Adrenal gland (tissue), 9 donors: ENCODE measurements at regions not wholly inside any gene's neighbourhood (a gene's known extent, or its start where the extent isn't known, plus 50 kb on each side); places are given as distances from the start of the nearest gene placed in this dataset.

Source experiments
- DNase-seq, 7 donors: peaks; one replicate each; pipeline ENCODE4 v3.0.0-alpha.2; 2019 to 2020
- H3K27ac ChIP-seq, 5 donors: fragments of 200-600 bp; sonication (generic) in 4 of 5; 1 replicate in 3 of 5; 2 replicates in 2 of 5; pipeline versions ENCODE4 v1.5.1 to v1.8.0; 2016 to 2020; ENCODE audit warnings: mild to moderate bottlenecking in 1 of 5
- H3K27me3 ChIP-seq: fragments of 200-600 bp; 2 replicates; pipeline ENCODE4 v1.8.0; 2021
- H3K36me3 ChIP-seq, 2 donors: fragments of 200-600 bp; replicated peaks in 1 of 2; 1 replicate in 1 of 2; 2 replicates in 1 of 2; pipeline versions ENCODE4 v1.5.1 to v1.8.0; 2018 to 2022
- H3K4me1 ChIP-seq, 2 donors: fragments of 200-600 bp; replicated peaks in 1 of 2; 1 replicate in 1 of 2; 2 replicates in 1 of 2; pipeline versions ENCODE4 v1.5.1 to v1.8.0; 2018 to 2021
- H3K4me3 ChIP-seq, 4 donors: fragments of 200-600 bp; sonication (generic) in 3 of 4; one replicate each; pipeline ENCODE4 v1.5.1; 2016 to 2018
- H3K9me3 ChIP-seq, 3 donors: fragments of 200-600 bp; sonication (generic) in 1 of 3; replicated peaks in 1 of 3; 1 replicate in 2 of 3; 2 replicates in 1 of 3; pipeline versions ENCODE4 v1.5.1 to v1.8.0; 2016 to 2021
- CTCF ChIP-seq, 6 experiments: fragments of 450-650 bp in 4 of 6; fragments of 200-600 bp in 2 of 6; sonication (generic) in 1 of 6; IDR thresholded peaks; 1 replicate in 5 of 6; 2 replicates in 1 of 6; pipeline versions ENCODE4 v1.5.1 to v1.8.0; 2016 to 2021; ENCODE audit warnings: antibody characterized with exemption in 6 of 6, mild to moderate bottlenecking in 2 of 6, moderate library complexity in 1 of 6
- POLR2A ChIP-seq, 2 donors: fragments of 450-650 bp; IDR thresholded peaks; one replicate each; pipeline ENCODE4 v1.6.1; 2017; ENCODE audit warnings: antibody characterized with exemption in 2 of 2, mild to moderate bottlenecking in 2 of 2, moderate library complexity in 1 of 2
- WGBS, 4 donors: extraction: QIAGEN DNeasy Blood & Tissue Kit in 2 of 4; methylation state at CpG; one replicate each; pipeline versions ENCODE4 v1.1.5 to v1.1.7; 2013 to 2017; 5-methylcytosine and 5-hydroxymethylcytosine counted together
- intact Hi-C, 2 donors: fragments of 100-400 bp; cut with DNase I; formaldehyde crosslinking; loops; one replicate each; pipeline versions ENCODE4 v1.14.1 to v1.15.0; 2022 to 2023
- donor health status: healthy with polysubstance abuse.
- donor health status: Bipolar disorder and iron deficiency.
- donor health status: DM: yes; HTN: yes; CAD: no.
- donor health status: DM: no; HTN: no; CAD: no.
- donor health status: DM: no; HTN: no; CAD: no.

GRCh38 chr16:51968749-51969148 lies 578.2 kb downstream of the TOX3 start:
- TF ChIP-seq CTCF (IDR thresholded peaks at IDR 0.05) = no peak
- no peak for TF ChIP-seq POLR2A (IDR thresholded peaks at IDR 0.05)
- Histone ChIP-seq H3K4me3 (no peak overlapping the region), H3K4me1 (no peaks in the 10 kb centered on the region), H3K27me3 (no peaks in the 10 kb centered on the region), H3K27ac (no peak overlapping the region), H3K36me3 (no peaks in the 10 kb centered on the region), H3K9me3 (no peaks in the 10 kb centered on the region)
- intact Hi-C loops = no loop called here
- no peak for DNase-seq
- 49 to 76% (median 66%) methylated on average over 1 of the region's 1 CpG for WGBS, 4 donors

- Histone ChIP-seq H3K27ac (no peak overlapping the region), H3K9me3 (no peaks in the 10 kb centered on the region), H3K27me3 (no peaks in the 10 kb centered on the region), H3K4me1 (no peaks in the 10 kb centered on the region), H3K36me3 (no peaks in the 10 kb centered on the region), H3K4me3 (no peak overlapping the region)
- 61 to 67% (median 67%) methylated on average over 4 of the region's 4 CpGs for WGBS, 4 donors
- no peak for DNase-seq
- no peak for TF ChIP-seq POLR2A (IDR thresholded peaks at IDR 0.05)
- TF ChIP-seq CTCF (IDR thresholded peaks at IDR 0.05) = no peak
- intact Hi-C loops = no loop called here
Measured at GRCh38 chr16:51967646-51968045, 579.3 kb downstream of the TOX3 start.

- Histone ChIP-seq H3K36me3 (no peaks in the 10 kb centered on the region), H3K9me3 (no peaks in the 10 kb centered on the region), H3K4me1 (no peaks in the 10 kb centered on the region), H3K27ac (no peak overlapping the region), H3K27me3 (no peaks in the 10 kb centered on the region), H3K4me3 (no peak overlapping the region)
- intact Hi-C loops = no loop called here
- TF ChIP-seq POLR2A (IDR thresholded peaks at IDR 0.05) = no peak
- no peak for DNase-seq
- 74 to 87% (median 79%) methylated on average over 4 of the region's 4 CpGs for WGBS, 4 donors
Measured at GRCh38 chr16:51960931-51961330, 586.0 kb downstream of the TOX3 start.

GRCh38 chr16:51953286-51953985 lies 593.5 kb downstream of the TOX3 start:
- H3K27ac ChIP-seq = no peak overlapping the region
- WGBS, 4 donors = 65 to 78% (median 75%) methylated on average over 6 to 7 of the region's 7 CpGs
- no peaks in the 10 kb centered on the region for H3K27me3 ChIP-seq
- H3K9me3 ChIP-seq = no peaks in the 10 kb centered on the region
- H3K36me3 ChIP-seq = no peaks in the 10 kb centered on the region
- DNase-seq = no peak
- H3K4me1 ChIP-seq = no peaks in the 10 kb centered on the region
- TF ChIP-seq POLR2A (IDR thresholded peaks at IDR 0.05) = no peak
- no peak for TF ChIP-seq CTCF (IDR thresholded peaks at IDR 0.05)
- intact Hi-C loops = no loop called here
- H3K4me3 ChIP-seq = no peak overlapping the region

- H3K36me3 ChIP-seq = no peaks in the 10 kb centered on the region
Measured at GRCh38 chr16:51952500-51952899, 594.4 kb downstream of the TOX3 start.

More at GRCh38 chr16:51952500-51952899, 594.4 kb downstream of the TOX3 start:
- Histone ChIP-seq H3K9me3 (no peaks in the 10 kb centered on the region), H3K27me3 (no peaks in the 10 kb centered on the region), H3K27ac (no peak overlapping the region), H3K4me3 (no peak overlapping the region), H3K4me1 (no peaks in the 10 kb centered on the region)
- TF ChIP-seq POLR2A (IDR thresholded peaks at IDR 0.05) = no peak
- TF ChIP-seq CTCF (IDR thresholded peaks at IDR 0.05) = no peak
- intact Hi-C loops = no loop called here
- no peak for DNase-seq
- WGBS, 4 donors = 76 to 97% (median 91%) methylated on average over 3 of the region's 3 CpGs
